Endothelial cell of umbilical vein (primary cell): ENCODE measurements at regions not wholly inside any gene's neighbourhood (a gene's known extent, or its start where the extent isn't known, plus 50 kb on each side); places are given as distances from the start of the nearest gene placed in this dataset.

ENCODE experiments used
- BruUV-seq: library from RNA; stranded (reverse); fragments of 400-500 nt; replicated peaks from 2 replicates; lab custom pipeline; 2021; lab: Mats Ljungman, UMichigan
- CTCF ChIA-PET: fragments of 300-600, 350-600 bp; sonication (Branson Sonifier 250); formaldehyde crosslinking; loops from one replicate; lab custom pipeline; 2021; ENCODE audit warnings: antibody characterized with exemption, inconsistent platforms; lab: Charles Lee
- POLR2A ChIA-PET: fragments of 300-600, 350-600 bp; sonication (Branson Sonifier 250); formaldehyde crosslinking; loops from one replicate; lab custom pipeline; 2021; ENCODE audit warnings: antibody characterized with exemption, inconsistent platforms; lab: Charles Lee
- DNase-seq: peaks from one replicate; pipeline ENCODE4 v3.0.0-alpha.2; 2011; ENCODE audit warnings: low read depth, low spot score
- FAIRE-seq: peaks from 2 replicates; lab custom pipeline; 2011; peaks lifted over from hg19 to GRCh38; lab: Jason Lieb, UNC
- H2AFZ ChIP-seq: 2 replicates; pipeline ENCODE4 v1.6.0; 2012; ENCODE audit warnings: low read depth, low read length, control low read depth, inconsistent platforms
- H3K27ac ChIP-seq: 2 replicates; pipeline ENCODE4 v1.5.1; 2011; ENCODE audit warnings: low read depth, mild to moderate bottlenecking, control low read depth, low read length, moderate library complexity; ENCODE audit not compliant: insufficient read depth
- H3K27me3 ChIP-seq, 2 experiments: 2 replicates each; pipeline versions ENCODE4 v1.6.0 to v1.6.1; 2011; ENCODE audit warnings: low read length in 2 of 2, mixed read lengths in 1 of 2; ENCODE audit not compliant: control insufficient read depth in 2 of 2, insufficient read depth in 2 of 2
- H3K36me3 ChIP-seq, 2 experiments: 2 replicates in 1 of 2; 3 replicates in 1 of 2; pipeline ENCODE4 v1.5.1; 2011; ENCODE audit warnings: low read length in 2 of 2, mild to moderate bottlenecking in 1 of 2, moderate library complexity in 1 of 2; ENCODE audit not compliant: control insufficient read depth in 2 of 2, insufficient read depth in 2 of 2; ENCODE audit errors: extremely low read depth in 1 of 2
- H3K4me1 ChIP-seq: 3 replicates; pipeline ENCODE4 v1.5.1; 2011; ENCODE audit warnings: mild to moderate bottlenecking, low read length; ENCODE audit not compliant: control insufficient read depth, insufficient read depth; ENCODE audit errors: extremely low read depth
- H3K4me2 ChIP-seq: 2 replicates; pipeline ENCODE4 v1.6.1; 2011; ENCODE audit warnings: low read length, control low read depth, mixed read lengths; ENCODE audit not compliant: insufficient read depth
- H3K4me3 ChIP-seq, 3 experiments: fragments of 200-600 bp in 1 of 3; sonication (generic), shearing (Covaris generic) in 1 of 3; replicated peaks in 1 of 3; 2 replicates each; pipeline ENCODE4 v1.5.1; 2011 to 2016; ENCODE audit warnings: control low read depth in 3 of 3, low read length in 3 of 3, mild to moderate bottlenecking in 2 of 3, inconsistent platforms in 1 of 3, low read depth in 1 of 3, moderate library complexity in 1 of 3; ENCODE audit not compliant: insufficient read depth in 1 of 3
- H3K79me2 ChIP-seq: 2 replicates; pipeline ENCODE4 v1.6.0; 2012; ENCODE audit warnings: low read length, inconsistent platforms; ENCODE audit not compliant: control insufficient read depth, insufficient read depth
- H3K9ac ChIP-seq: replicated peaks from 2 replicates; pipeline ENCODE3; 2011; ENCODE audit warnings: low read length, control low read depth; ENCODE audit not compliant: insufficient read depth; ENCODE audit errors: extremely low read depth
- H3K9me1 ChIP-seq: replicated peaks from 3 replicates; pipeline ENCODE4 v1.6.0; 2011; ENCODE audit warnings: mild to moderate bottlenecking, low read length; ENCODE audit not compliant: control insufficient read depth, insufficient read depth; ENCODE audit errors: extremely low read depth
- H3K9me3 ChIP-seq: replicated peaks from 2 replicates; pipeline ENCODE4 v1.5.1; 2012; ENCODE audit warnings: low read length, inconsistent platforms; ENCODE audit not compliant: control insufficient read depth, insufficient read depth
- H4K20me1 ChIP-seq: replicated peaks from 2 replicates; pipeline ENCODE3; 2011; ENCODE audit warnings: mild to moderate bottlenecking, low read length; ENCODE audit not compliant: control insufficient read depth, insufficient read depth; ENCODE audit errors: extremely low read depth
- EZH2 ChIP-seq: IDR thresholded peaks from 2 replicates; pipeline ENCODE4 v1.6.1; 2012; ENCODE audit warnings: borderline replicate concordance, low read depth, mild to moderate bottlenecking, moderate library complexity, low read length, inconsistent platforms; ENCODE audit not compliant: severe bottlenecking
- GATA2 ChIP-seq: IDR thresholded peaks from 2 replicates; pipeline ENCODE4 v1.7.0; 2011; ENCODE audit warnings: low read depth, mild to moderate bottlenecking, moderate library complexity, mixed read lengths, low read length; ENCODE audit not compliant: insufficient read length, insufficient read depth
- JUN ChIP-seq: IDR thresholded peaks from 2 replicates; pipeline ENCODE4 v1.6.1; 2011; ENCODE audit warnings: borderline replicate concordance, low read depth; ENCODE audit not compliant: insufficient read length, insufficient read depth
- MYC ChIP-seq: IDR thresholded peaks from one replicate; pipeline ENCODE4 v1.6.1; 2011; ENCODE audit warnings: mild to moderate bottlenecking, low read depth, low read length
- POLR2A ChIP-seq: IDR thresholded peaks from 2 replicates; pipeline ENCODE4 v1.6.1; 2012; ENCODE audit warnings: low read depth, mild to moderate bottlenecking, control low read depth, low read length
- POLR2AphosphoS5 ChIP-seq: IDR thresholded peaks from 2 replicates; pipeline ENCODE4 v1.6.1; 2012; ENCODE audit warnings: low read depth, mild to moderate bottlenecking, control low read depth, low read length, moderate library complexity; ENCODE audit not compliant: insufficient read depth
- dilution Hi-C: fragments of 300-500 bp; cut with MboI; formaldehyde crosslinking; loops from one replicate; pipeline ENCODE4 v1.15.0; 2019; ENCODE audit warnings: low sequenced_read_pairs; ENCODE audit not compliant: extremely low pct_ligation_motif_present
- intact Hi-C: fragments of 100-400 bp; cut with micrococcal nuclease; formaldehyde crosslinking; loops from one replicate; pipeline ENCODE4 v1.10.0; 2022
- TF ChIP-seq, protein P1 (sequence below), 2 donors: IDR thresholded peaks; 1 replicate in 1 of 2; 2 replicates in 1 of 2; pipeline ENCODE4 v1.5.1; 2011; ENCODE audit warnings: low read length in 2 of 2, mild to moderate bottlenecking in 2 of 2, moderate library complexity in 2 of 2, control low read depth in 1 of 2, inconsistent platforms in 1 of 2, low read depth in 1 of 2; ENCODE audit not compliant: insufficient read depth in 1 of 2; ENCODE audit errors: extremely low read depth in 1 of 2

DNA sequence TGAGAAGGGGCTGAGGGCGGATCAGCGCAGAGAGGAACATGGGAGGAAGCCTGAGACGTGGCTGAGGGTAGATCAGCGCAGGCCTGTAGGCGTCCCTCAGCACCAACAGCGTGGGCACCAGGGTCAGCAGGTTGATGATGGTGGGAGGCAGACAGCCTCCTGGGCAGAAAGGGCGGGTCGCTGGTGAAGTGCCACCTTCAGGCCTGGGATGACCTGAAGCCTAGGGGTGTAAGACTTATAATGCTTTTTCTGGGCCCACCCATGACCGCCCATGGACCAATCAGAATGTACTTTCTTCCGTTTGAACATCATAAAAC lies 462.1 kb downstream of the TBC1D32 start:
- dilution Hi-C loops = no loop called here
- peaks cover 4% of the 10 kb centered on the region for H3K9me3 ChIP-seq
- FAIRE-seq (no peak), DNase-seq (no peak)
- no TSS peak for BruUV-seq
- no peaks in the 10 kb centered on the region for H3K36me3 ChIP-seq
- H3K27ac ChIP-seq = no peak overlapping the region
- no peak overlapping the region for H3K4me2 ChIP-seq
- CTCF ChIA-PET = no interaction called here
- H3K79me2 ChIP-seq = no peaks in the 10 kb centered on the region
- intact Hi-C loops = no loop called here
- TF ChIP-seq JUN (no peak), EZH2 (no peak), MYC (no peak), POLR2AphosphoS5 (no peak), POLR2A (no peak), GATA2 (no peak)
- TF ChIP-seq, protein P1, sequence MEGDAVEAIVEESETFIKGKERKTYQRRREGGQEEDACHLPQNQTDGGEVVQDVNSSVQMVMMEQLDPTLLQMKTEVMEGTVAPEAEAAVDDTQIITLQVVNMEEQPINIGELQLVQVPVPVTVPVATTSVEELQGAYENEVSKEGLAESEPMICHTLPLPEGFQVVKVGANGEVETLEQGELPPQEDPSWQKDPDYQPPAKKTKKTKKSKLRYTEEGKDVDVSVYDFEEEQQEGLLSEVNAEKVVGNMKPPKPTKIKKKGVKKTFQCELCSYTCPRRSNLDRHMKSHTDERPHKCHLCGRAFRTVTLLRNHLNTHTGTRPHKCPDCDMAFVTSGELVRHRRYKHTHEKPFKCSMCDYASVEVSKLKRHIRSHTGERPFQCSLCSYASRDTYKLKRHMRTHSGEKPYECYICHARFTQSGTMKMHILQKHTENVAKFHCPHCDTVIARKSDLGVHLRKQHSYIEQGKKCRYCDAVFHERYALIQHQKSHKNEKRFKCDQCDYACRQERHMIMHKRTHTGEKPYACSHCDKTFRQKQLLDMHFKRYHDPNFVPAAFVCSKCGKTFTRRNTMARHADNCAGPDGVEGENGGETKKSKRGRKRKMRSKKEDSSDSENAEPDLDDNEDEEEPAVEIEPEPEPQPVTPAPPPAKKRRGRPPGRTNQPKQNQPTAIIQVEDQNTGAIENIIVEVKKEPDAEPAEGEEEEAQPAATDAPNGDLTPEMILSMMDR (IDR thresholded peaks at IDR 0.05; ENCODE audit: extremely low read depth in 1 of 2, insufficient read depth in 1 of 2, low read depth in 1 of 2, low read length in 2 of 2) = no peak
- no peak overlapping the region for H3K9ac ChIP-seq
- H4K20me1 ChIP-seq = no peaks in the 10 kb centered on the region
- POLR2A ChIA-PET = no interaction called here
- H3K4me3 ChIP-seq = no peak overlapping the region
- no peaks in the 10 kb centered on the region for H3K4me1 ChIP-seq
- H2AFZ ChIP-seq = no peak overlapping the region
- H3K9me1 ChIP-seq = no peaks in the 10 kb centered on the region
- no peaks in the 10 kb centered on the region for H3K27me3 ChIP-seq
